CD4-positive, alpha-beta memory T cell (primary cell): ENCODE measurements at regions not wholly inside any gene's neighbourhood (a gene's known extent, or its start where the extent isn't known, plus 50 kb on each side); places are given as distances from the start of the nearest gene placed in this dataset.
"Not testable (repeated sequence)": the region's sequence is repeated elsewhere in the genome, so short reads cannot be mapped to it uniquely, and the experiment has no call there.

Experiments used
- CTCF ChIA-PET: fragments of 350-600 bp; sonication (Branson Sonifier 250); formaldehyde crosslinking; loops from one replicate; lab custom pipeline; 2021; ENCODE audit warnings: inconsistent platforms; ENCODE audit not compliant: partially characterized antibody; lab: Charles Lee
- POLR2A ChIA-PET: fragments of 350-600 bp; sonication (Branson Sonifier 250); formaldehyde crosslinking; loops from one replicate; lab custom pipeline; 2021; ENCODE audit not compliant: partially characterized antibody; lab: Charles Lee
- DNase-seq, 5 donors: peaks; one replicate each; pipeline versions ENCODE4 v3.0.0 to v3.0.0-alpha.2; 2020 to 2022; ENCODE audit warnings: mixed read lengths in 1 of 5
- H3K27ac ChIP-seq: one replicate; pipeline ENCODE4 v1.7.0; 2013; ENCODE audit warnings: low read depth, low read length
- H3K27me3 ChIP-seq: 2 replicates; pipeline ENCODE4 v1.7.0; 2013; ENCODE audit warnings: mild to moderate bottlenecking, low read length, moderate library complexity; ENCODE audit not compliant: insufficient read depth
- H3K36me3 ChIP-seq: 2 replicates; pipeline ENCODE4 v1.7.0; 2013; ENCODE audit warnings: mild to moderate bottlenecking, low read length, moderate library complexity; ENCODE audit not compliant: insufficient read depth
- H3K4me1 ChIP-seq: 2 replicates; pipeline ENCODE4 v1.7.0; 2013; ENCODE audit warnings: mild to moderate bottlenecking, low read length, moderate library complexity; ENCODE audit not compliant: insufficient read depth
- H3K4me3 ChIP-seq, 2 donors: one replicate each; pipeline ENCODE4 v1.7.0; 2013; ENCODE audit warnings: low read length in 2 of 2, mild to moderate bottlenecking in 1 of 2
- H3K9me3 ChIP-seq, 2 donors: one replicate each; pipeline ENCODE4 v1.7.0; 2013; ENCODE audit warnings: low read length in 2 of 2, control low read depth in 1 of 2; ENCODE audit not compliant: control insufficient read depth in 1 of 2
- H3K27ac Mint-ChIP-seq, 7 donors: one replicate each; pipeline ENCODE4 v1.8.0; 2020 to 2021; ENCODE audit warnings: mixed read lengths in 7 of 7, mild to moderate bottlenecking in 6 of 7, inconsistent platforms in 3 of 7, moderate library complexity in 3 of 7
- H3K27me3 Mint-ChIP-seq, 2 donors: one replicate each; pipeline ENCODE4 v1.8.0; 2020 to 2021; ENCODE audit warnings: mixed read lengths in 2 of 2
- H3K36me3 Mint-ChIP-seq, 2 donors: one replicate each; pipeline ENCODE4 v1.8.0; 2020 to 2021; ENCODE audit warnings: mixed read lengths in 2 of 2, inconsistent platforms in 1 of 2, mild to moderate bottlenecking in 1 of 2
- H3K4me1 Mint-ChIP-seq, 4 donors: one replicate each; pipeline ENCODE4 v1.8.0; 2020 to 2021; ENCODE audit warnings: mixed read lengths in 4 of 4, mild to moderate bottlenecking in 1 of 4
- H3K4me3 Mint-ChIP-seq, 8 donors: one replicate each; pipeline ENCODE4 v1.8.0; 2020 to 2021; ENCODE audit warnings: mixed read lengths in 8 of 8, mild to moderate bottlenecking in 7 of 8, moderate library complexity in 6 of 8, inconsistent platforms in 3 of 8
- H3K9me3 Mint-ChIP-seq, 8 donors: one replicate each; pipeline ENCODE4 v1.8.0; 2020 to 2021; ENCODE audit warnings: mixed read lengths in 8 of 8, mild to moderate bottlenecking in 5 of 8, inconsistent platforms in 3 of 8, moderate library complexity in 1 of 8
- intact Hi-C: fragments of 100-400 bp; cut with micrococcal nuclease; formaldehyde crosslinking; loops from one replicate; pipeline ENCODE4 v1.15.1; 2023

- H3K4me3 Mint-ChIP-seq, POLR2A ChIA-PET, intact Hi-C loops, H3K4me1 Mint-ChIP-seq, CTCF ChIA-PET, H3K27ac ChIP-seq, H3K4me3 ChIP-seq, H3K36me3 ChIP-seq, H3K9me3 Mint-ChIP-seq, H3K36me3 Mint-ChIP-seq, H3K9me3 ChIP-seq, DNase-seq, H3K27me3 Mint-ChIP-seq, H3K27ac Mint-ChIP-seq, H3K4me1 ChIP-seq, H3K27me3 ChIP-seq: not testable (repeated sequence)
These were observed 82.0 kb upstream of the RGPD2 start for GRCh38 chr2:87907556-87908099.

GRCh38 chr2:87903242-87904114, 77.9 kb upstream of the RGPD2 start:
- H3K4me3 ChIP-seq, CTCF ChIA-PET, H3K9me3 Mint-ChIP-seq, H3K27ac ChIP-seq, intact Hi-C loops, H3K27me3 Mint-ChIP-seq, H3K4me3 Mint-ChIP-seq, H3K36me3 Mint-ChIP-seq, H3K4me1 ChIP-seq, DNase-seq, H3K36me3 ChIP-seq, H3K9me3 ChIP-seq, H3K27ac Mint-ChIP-seq, H3K27me3 ChIP-seq, POLR2A ChIA-PET, H3K4me1 Mint-ChIP-seq: not testable (repeated sequence)

GRCh38 chr2:87883659-87884058, 58.1 kb upstream of the RGPD2 start:
- POLR2A ChIA-PET, DNase-seq, H3K36me3 ChIP-seq, H3K9me3 ChIP-seq, H3K9me3 Mint-ChIP-seq, H3K27me3 Mint-ChIP-seq, H3K36me3 Mint-ChIP-seq, H3K4me1 Mint-ChIP-seq, H3K4me3 ChIP-seq, CTCF ChIA-PET, H3K27ac ChIP-seq, intact Hi-C loops, H3K27ac Mint-ChIP-seq, H3K27me3 ChIP-seq, H3K4me1 ChIP-seq, H3K4me3 Mint-ChIP-seq: not testable (repeated sequence)
